Endodermal cell (in vitro differentiated cells): ENCODE measurements at regions not wholly inside any gene's neighbourhood (a gene's known extent, or its start where the extent isn't known, plus 50 kb on each side); places are given as distances from the start of the nearest gene placed in this dataset.

Experiments
- DNase-seq: peaks from one replicate; pipeline ENCODE4 v3.0.0-alpha.2; 2017
- H3K27ac ChIP-seq: 2 replicates; pipeline ENCODE4 v1.5.1; 2013; ENCODE audit warnings: mild to moderate bottlenecking, low read depth, low read length, moderate library complexity
- H3K27me3 ChIP-seq: 2 replicates; pipeline ENCODE4 v1.6.1; 2013; ENCODE audit warnings: mild to moderate bottlenecking, low read length, moderate library complexity; ENCODE audit not compliant: insufficient read depth, control insufficient read depth, poor library complexity, severe bottlenecking
- H3K36me3 ChIP-seq: 2 replicates; pipeline ENCODE4 v1.7.0; 2013; ENCODE audit warnings: mild to moderate bottlenecking, low read length, moderate library complexity; ENCODE audit not compliant: control insufficient read depth, insufficient read depth
- H3K4me1 ChIP-seq: one replicate; pipeline ENCODE4 v1.7.0; 2013; ENCODE audit warnings: low read length; ENCODE audit not compliant: control insufficient read depth, insufficient read depth
- H3K4me3 ChIP-seq: 2 replicates; pipeline ENCODE4 v1.5.1; 2013; ENCODE audit warnings: mild to moderate bottlenecking, low read length, moderate library complexity
- H3K9ac ChIP-seq: 2 replicates; pipeline ENCODE4 v1.6.1; 2013; ENCODE audit warnings: mild to moderate bottlenecking, low read length, moderate library complexity; ENCODE audit not compliant: poor library complexity, severe bottlenecking; ENCODE audit errors: extremely low read depth
- H3K9me3 ChIP-seq: 2 replicates; pipeline ENCODE4 v1.6.1; 2013; ENCODE audit warnings: mild to moderate bottlenecking, low read length, moderate library complexity; ENCODE audit not compliant: control insufficient read depth
- H3K27ac Mint-ChIP-seq: 2 replicates; pipeline ENCODE4 v1.8.0; 2020; ENCODE audit warnings: mixed read lengths
- H3K27me3 Mint-ChIP-seq: 2 replicates; pipeline ENCODE4 v1.8.0; 2021; ENCODE audit warnings: mild to moderate bottlenecking, mixed read lengths; ENCODE audit not compliant: insufficient read depth
- H3K36me3 Mint-ChIP-seq: 2 replicates; pipeline ENCODE4 v1.8.0; 2020; ENCODE audit warnings: low read depth, mixed read lengths
- H3K4me1 Mint-ChIP-seq: 2 replicates; pipeline ENCODE4 v1.8.0; 2020; ENCODE audit warnings: mixed read lengths
- H3K4me3 Mint-ChIP-seq: 2 replicates; pipeline ENCODE4 v1.8.0; 2020; ENCODE audit warnings: mild to moderate bottlenecking, moderate library complexity, mixed read lengths
- H3K9me3 Mint-ChIP-seq: 2 replicates; pipeline ENCODE4 v1.8.0; 2020; ENCODE audit warnings: mild to moderate bottlenecking, mixed read lengths
- WGBS, 2 experiments: methylation state at CpG; one replicate each; pipeline versions ENCODE4 v1.1.5 to v1.1.7; 2013; ENCODE audit warnings: missing lambda C conversion rate in 2 of 2, mixed read lengths in 1 of 2; ENCODE audit not compliant: insufficient coverage in 1 of 2, insufficient read length in 1 of 2; 5-methylcytosine and 5-hydroxymethylcytosine counted together
- TF ChIP-seq, protein P1 (sequence below): fragments of 200-600 bp; sonication (generic); conservative IDR thresholded peaks from 2 replicates; pipeline ENCODE4 v1.5.0; 2021; ENCODE audit warnings: antibody characterized with exemption, mild to moderate bottlenecking

DNA sequence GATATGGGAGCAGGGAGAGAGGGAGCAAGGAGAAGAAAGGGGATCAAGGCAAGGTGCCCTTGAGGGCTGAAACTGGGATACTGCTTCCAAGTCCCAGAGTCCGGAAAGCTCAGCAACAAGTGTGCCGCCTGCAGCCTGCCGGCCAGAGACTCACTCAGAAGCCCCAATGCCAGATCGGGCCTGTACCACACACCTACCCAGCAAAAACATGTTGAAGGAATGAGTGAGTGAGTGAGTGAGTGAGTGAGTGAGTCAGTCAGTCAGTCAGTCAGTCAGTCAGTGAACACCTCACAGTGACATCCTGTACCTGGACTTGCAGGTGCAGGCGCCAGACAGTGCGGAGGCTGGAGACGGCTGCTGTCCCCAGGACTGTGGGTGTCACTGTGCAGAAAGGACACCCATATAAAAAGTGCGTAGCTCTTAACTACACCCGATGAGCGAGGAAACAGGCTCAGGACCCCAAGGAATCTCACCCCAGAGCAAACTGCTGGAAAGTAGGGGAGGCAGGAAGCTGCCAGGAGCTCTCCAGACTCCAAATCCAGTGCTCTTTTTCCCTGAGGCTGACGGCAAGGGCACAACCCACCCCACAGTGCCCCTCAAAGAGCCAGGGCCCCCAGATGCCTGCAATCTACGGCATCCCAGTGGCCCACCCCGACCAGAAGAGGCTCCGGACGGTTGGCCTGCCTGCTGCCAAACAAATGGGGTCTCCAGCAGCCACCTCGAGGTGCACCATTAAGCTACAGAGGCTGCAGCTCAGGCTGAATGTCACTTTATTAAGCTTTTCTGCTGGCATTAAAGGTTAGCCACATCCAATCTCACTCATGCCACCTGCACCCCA lies 261.7 kb downstream of the NPHP4 start:
- Histone ChIP-seq H3K27ac (no peak overlapping the region), H3K36me3 (no peaks in the 10 kb centered on the region), H3K9ac (no peak overlapping the region), H3K4me3 (no peak overlapping the region), H3K9me3 (no peaks in the 10 kb centered on the region), H3K27me3 (no peaks in the 10 kb centered on the region), H3K4me1 (peaks cover 7% of the 10 kb centered on the region)
- Mint-ChIP-seq H3K27ac (no peak overlapping the region), H3K9me3 (no peaks in the 10 kb centered on the region), H3K4me1 (peaks cover 7% of the 10 kb centered on the region), H3K4me3 (no peak overlapping the region), H3K36me3 (no peaks in the 10 kb centered on the region), H3K27me3 (no peaks in the 10 kb centered on the region)
- TF ChIP-seq, protein P1, sequence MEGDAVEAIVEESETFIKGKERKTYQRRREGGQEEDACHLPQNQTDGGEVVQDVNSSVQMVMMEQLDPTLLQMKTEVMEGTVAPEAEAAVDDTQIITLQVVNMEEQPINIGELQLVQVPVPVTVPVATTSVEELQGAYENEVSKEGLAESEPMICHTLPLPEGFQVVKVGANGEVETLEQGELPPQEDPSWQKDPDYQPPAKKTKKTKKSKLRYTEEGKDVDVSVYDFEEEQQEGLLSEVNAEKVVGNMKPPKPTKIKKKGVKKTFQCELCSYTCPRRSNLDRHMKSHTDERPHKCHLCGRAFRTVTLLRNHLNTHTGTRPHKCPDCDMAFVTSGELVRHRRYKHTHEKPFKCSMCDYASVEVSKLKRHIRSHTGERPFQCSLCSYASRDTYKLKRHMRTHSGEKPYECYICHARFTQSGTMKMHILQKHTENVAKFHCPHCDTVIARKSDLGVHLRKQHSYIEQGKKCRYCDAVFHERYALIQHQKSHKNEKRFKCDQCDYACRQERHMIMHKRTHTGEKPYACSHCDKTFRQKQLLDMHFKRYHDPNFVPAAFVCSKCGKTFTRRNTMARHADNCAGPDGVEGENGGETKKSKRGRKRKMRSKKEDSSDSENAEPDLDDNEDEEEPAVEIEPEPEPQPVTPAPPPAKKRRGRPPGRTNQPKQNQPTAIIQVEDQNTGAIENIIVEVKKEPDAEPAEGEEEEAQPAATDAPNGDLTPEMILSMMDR = no peak
- WGBS, 2 experiments = 93 to 94% methylated on average over 14 to 16 of the region's 16 CpGs
- no peak for DNase-seq

DNA sequence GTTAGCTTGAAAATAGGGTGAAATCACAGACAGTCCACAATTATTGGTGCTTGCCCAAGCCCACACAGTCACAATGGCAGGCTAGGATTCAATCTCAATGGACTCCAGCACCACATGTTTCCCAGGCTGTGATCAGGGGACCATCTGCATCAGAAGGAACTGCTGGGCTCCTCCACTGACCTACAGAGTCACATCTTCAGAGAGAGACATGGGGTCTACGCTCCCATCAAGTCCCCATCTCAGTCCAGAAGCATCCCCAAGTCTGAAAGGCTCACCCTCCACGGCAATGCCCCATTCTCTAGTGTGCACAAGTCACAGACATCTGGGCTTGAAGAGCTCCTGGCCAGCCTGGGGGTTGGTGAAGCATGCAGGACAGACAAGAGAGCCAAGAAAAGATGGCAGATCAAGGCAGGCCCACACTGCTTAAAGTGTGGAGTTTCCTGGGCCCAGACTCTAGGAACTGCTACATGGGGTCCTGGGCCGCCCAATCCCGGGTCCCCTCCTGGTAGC lies 262.5 kb downstream of the NPHP4 start:
- TF ChIP-seq, protein P1 = no peak
- WGBS, 2 experiments = 80 to 88% methylated on average over 1 to 4 of the region's 4 CpGs
- no peak for DNase-seq
- no peaks in the 10 kb centered on the region for H3K9me3 Mint-ChIP-seq
- peaks cover 7% of the 10 kb centered on the region for H3K4me1 Mint-ChIP-seq
- Histone ChIP-seq H3K27me3 (no peaks in the 10 kb centered on the region), H3K9ac (no peak overlapping the region), H3K4me3 (no peak overlapping the region), H3K4me1 (peaks cover 7% of the 10 kb centered on the region), H3K27ac (no peak overlapping the region), H3K36me3 (no peaks in the 10 kb centered on the region), H3K9me3 (no peaks in the 10 kb centered on the region)
- H3K27ac Mint-ChIP-seq = no peak overlapping the region
- H3K27me3 Mint-ChIP-seq = no peaks in the 10 kb centered on the region
- H3K4me3 Mint-ChIP-seq = no peak overlapping the region
- no peaks in the 10 kb centered on the region for H3K36me3 Mint-ChIP-seq

DNA sequence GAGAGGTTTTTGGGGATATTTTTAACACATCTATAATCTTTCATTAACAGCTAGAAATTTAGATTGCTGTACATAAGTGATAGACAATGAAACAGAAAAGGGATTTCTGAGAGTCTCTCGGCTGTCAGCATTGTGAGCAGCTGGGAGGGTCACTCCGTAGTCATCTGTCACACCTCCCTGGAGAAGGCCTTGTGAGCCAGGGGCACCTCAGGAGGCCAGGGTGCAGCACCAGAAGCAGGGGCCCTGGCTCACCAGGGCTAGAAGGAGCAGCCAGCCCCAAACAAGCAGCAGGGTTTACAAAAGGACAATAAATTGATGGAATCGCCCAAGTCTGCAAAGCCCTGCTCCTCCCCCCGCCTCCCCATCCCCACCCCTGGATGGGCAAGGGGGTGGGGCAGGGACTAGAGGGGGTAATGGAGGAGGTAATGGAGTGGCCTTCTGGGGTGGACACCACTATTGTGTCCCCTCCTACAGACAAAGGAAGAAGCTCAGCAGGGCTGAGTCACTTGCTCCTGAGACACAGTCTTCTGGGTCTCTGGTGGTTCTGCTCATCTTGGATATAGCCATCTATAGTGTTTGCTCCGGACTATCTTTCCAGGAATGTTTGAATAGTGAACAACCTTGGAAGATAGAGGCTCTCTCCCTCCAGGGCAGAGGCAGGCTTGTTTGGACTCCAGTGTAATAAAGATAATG lies 263.4 kb downstream of the NPHP4 start:
- H3K27ac ChIP-seq = no peak overlapping the region
- H3K9me3 Mint-ChIP-seq = no peaks in the 10 kb centered on the region
- H3K36me3 Mint-ChIP-seq = no peaks in the 10 kb centered on the region
- H3K4me1 ChIP-seq = peaks cover 7% of the 10 kb centered on the region
- 86 to 100% methylated on average over 3 to 4 of the region's 5 CpGs for WGBS, 2 experiments
- H3K4me1 Mint-ChIP-seq = peaks cover 7% of the 10 kb centered on the region
- H3K4me3 Mint-ChIP-seq = no peak overlapping the region
- no peaks in the 10 kb centered on the region for H3K27me3 Mint-ChIP-seq
- no peaks in the 10 kb centered on the region for H3K27me3 ChIP-seq
- H3K9ac ChIP-seq = no peak overlapping the region
- H3K36me3 ChIP-seq = no peaks in the 10 kb centered on the region
- H3K27ac Mint-ChIP-seq = no peak overlapping the region
- H3K4me3 ChIP-seq = no peak overlapping the region
- no peak for DNase-seq
- TF ChIP-seq, protein P1 = no peak
- no peaks in the 10 kb centered on the region for H3K9me3 ChIP-seq
